ENCODE measurements at regions not wholly inside any gene's neighbourhood (a gene's known extent, or its start where the extent isn't known, plus 50 kb on each side); places are given as distances from the start of the nearest gene placed in this dataset.
"Not testable (repeated sequence)": the region's sequence is repeated elsewhere in the genome, so short reads cannot be mapped to it uniquely, and the experiment has no call there.

GRCh38 chr21:18826562-18826961, 423.0 kb upstream of the TMPRSS15 start:
- no peak for ATAC-seq
- DNase-seq, result no peak
- intact Hi-C loops (cut with DNase I), result no loop called here
- H3K27ac ChIP-seq, result no peak overlapping the region
- H3K4me1 ChIP-seq, result no peaks in the 10 kb centered on the region
- H3K27me3 ChIP-seq, result no peaks in the 10 kb centered on the region
- TF ChIP-seq, protein P1, sequence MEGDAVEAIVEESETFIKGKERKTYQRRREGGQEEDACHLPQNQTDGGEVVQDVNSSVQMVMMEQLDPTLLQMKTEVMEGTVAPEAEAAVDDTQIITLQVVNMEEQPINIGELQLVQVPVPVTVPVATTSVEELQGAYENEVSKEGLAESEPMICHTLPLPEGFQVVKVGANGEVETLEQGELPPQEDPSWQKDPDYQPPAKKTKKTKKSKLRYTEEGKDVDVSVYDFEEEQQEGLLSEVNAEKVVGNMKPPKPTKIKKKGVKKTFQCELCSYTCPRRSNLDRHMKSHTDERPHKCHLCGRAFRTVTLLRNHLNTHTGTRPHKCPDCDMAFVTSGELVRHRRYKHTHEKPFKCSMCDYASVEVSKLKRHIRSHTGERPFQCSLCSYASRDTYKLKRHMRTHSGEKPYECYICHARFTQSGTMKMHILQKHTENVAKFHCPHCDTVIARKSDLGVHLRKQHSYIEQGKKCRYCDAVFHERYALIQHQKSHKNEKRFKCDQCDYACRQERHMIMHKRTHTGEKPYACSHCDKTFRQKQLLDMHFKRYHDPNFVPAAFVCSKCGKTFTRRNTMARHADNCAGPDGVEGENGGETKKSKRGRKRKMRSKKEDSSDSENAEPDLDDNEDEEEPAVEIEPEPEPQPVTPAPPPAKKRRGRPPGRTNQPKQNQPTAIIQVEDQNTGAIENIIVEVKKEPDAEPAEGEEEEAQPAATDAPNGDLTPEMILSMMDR (IDR thresholded peaks at IDR 0.05), result no peak
- H3K4me3 ChIP-seq, result no peak overlapping the region
- H3K9me3 ChIP-seq, result no peaks in the 10 kb centered on the region
- no peaks in the 10 kb centered on the region for H3K36me3 ChIP-seq

- ATAC-seq (no peak), DNase-seq (no peak)
- Histone ChIP-seq H3K4me3 (no peak overlapping the region), H3K27ac (no peak overlapping the region), H3K36me3 (no peaks in the 10 kb centered on the region), H3K27me3 (no peaks in the 10 kb centered on the region), H3K9me3 (no peaks in the 10 kb centered on the region), H3K4me1 (no peaks in the 10 kb centered on the region)
- TF ChIP-seq, protein P1 (IDR thresholded peaks at IDR 0.05), result no peak
- intact Hi-C loops (cut with DNase I), result no loop called here
Observed at GRCh38 chr21:18831942-18832676, 428.5 kb upstream of the TMPRSS15 start.

DNA sequence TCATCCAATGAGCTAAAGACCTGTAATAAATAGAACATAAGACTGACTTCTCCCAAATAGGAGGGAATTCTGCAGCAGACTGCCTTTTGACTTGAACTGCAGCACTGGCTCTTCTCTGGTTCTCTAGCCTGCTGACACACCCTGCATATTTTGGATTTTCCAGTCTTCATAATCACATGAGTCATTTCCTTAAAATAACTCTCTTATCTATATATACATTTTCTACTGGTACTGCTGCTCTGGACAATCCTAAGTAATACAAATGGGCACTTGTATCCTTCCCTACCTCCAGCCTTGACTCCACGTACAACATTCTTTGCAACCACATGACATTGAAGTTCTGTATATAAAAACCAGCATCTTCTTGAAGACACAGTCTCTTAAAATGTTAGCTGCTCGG, 429.4 kb upstream of the TMPRSS15 start:
- Histone ChIP-seq H3K27ac (no peak overlapping the region), H3K27me3 (no peaks in the 10 kb centered on the region), H3K4me3 (no peak overlapping the region), H3K4me1 (no peaks in the 10 kb centered on the region), H3K9me3 (no peaks in the 10 kb centered on the region), H3K36me3 (no peaks in the 10 kb centered on the region)
- DNase-seq (no peak), ATAC-seq (peak; percentile 55)
- TF ChIP-seq, protein P1 (IDR thresholded peaks at IDR 0.05), result no peak
- intact Hi-C loops (cut with DNase I), result no loop called here

GRCh38 chr21:18834121-18834520, 430.5 kb upstream of the TMPRSS15 start:
- H3K36me3 ChIP-seq; intact Hi-C loops (cut with DNase I): not testable (repeated sequence)

GRCh38 chr21:18840239-18840638, 436.7 kb upstream of the TMPRSS15 start:
- Histone ChIP-seq H3K27me3 (no peaks in the 10 kb centered on the region), H3K4me1 (no peaks in the 10 kb centered on the region), H3K9me3 (no peaks in the 10 kb centered on the region), H3K27ac (no peak overlapping the region), H3K36me3 (no peaks in the 10 kb centered on the region), H3K4me3 (no peak overlapping the region)
- TF ChIP-seq, protein P1 (IDR thresholded peaks at IDR 0.05), result no peak
- ATAC-seq, result no peak
- intact Hi-C loops (cut with DNase I), result no loop called here
- no peak for DNase-seq

More at GRCh38 chr21:18834121-18834520, 430.5 kb upstream of the TMPRSS15 start:
- H3K9me3 ChIP-seq, DNase-seq, H3K27me3 ChIP-seq, H3K4me1 ChIP-seq, H3K4me3 ChIP-seq, H3K27ac ChIP-seq, ATAC-seq: not testable (repeated sequence)

- intact Hi-C loops (cut with DNase I); H3K27ac ChIP-seq; H3K9me3 ChIP-seq; H3K36me3 ChIP-seq; H3K4me1 ChIP-seq; ATAC-seq; DNase-seq; H3K27me3 ChIP-seq; H3K4me3 ChIP-seq: not testable (repeated sequence)
Observed at GRCh38 chr21:18857606-18858005, 454.0 kb upstream of the TMPRSS15 start.

- no peaks in the 10 kb centered on the region for H3K36me3 ChIP-seq
- TF ChIP-seq, protein P1 (IDR thresholded peaks at IDR 0.05), result no peak
- DNase-seq (no peak), ATAC-seq (no peak)
- H3K4me1 ChIP-seq, result no peaks in the 10 kb centered on the region
- no peaks in the 10 kb centered on the region for H3K9me3 ChIP-seq
- no peak overlapping the region for H3K4me3 ChIP-seq
- H3K27me3 ChIP-seq, result no peaks in the 10 kb centered on the region
- no peak overlapping the region for H3K27ac ChIP-seq
- intact Hi-C loops (cut with DNase I), result no loop called here
Observed at GRCh38 chr21:18869104-18869503, 465.5 kb upstream of the TMPRSS15 start.
